AG10803 (cell line): ENCODE measurements at regions not wholly inside any gene's neighbourhood (a gene's known extent, or its start where the extent isn't known, plus 50 kb on each side); places are given as distances from the start of the nearest gene placed in this dataset.

Experiments used
- DNase-seq: peaks from one replicate; pipeline ENCODE4 v3.0.0; 2010; ENCODE audit warnings: low read depth
- H3K4me3 ChIP-seq: 2 replicates; pipeline ENCODE4 v1.5.1; 2011; ENCODE audit warnings: mild to moderate bottlenecking, low read length, control low read depth
- CTCF ChIP-seq: conservative IDR thresholded peaks from 2 replicates; pipeline ENCODE4 v1.5.1; 2011; ENCODE audit warnings: mild to moderate bottlenecking, low read length, control low read depth, inconsistent platforms

- H3K4me3 ChIP-seq: no peak overlapping the region
- no peak for TF ChIP-seq CTCF
- DNase-seq: no peak
These were observed 107.7 kb upstream of the JAG1 start for GRCh38 chr20:10781526-10781925.

- no peak overlapping the region for H3K4me3 ChIP-seq
- DNase-seq: no peak
- TF ChIP-seq CTCF: no peak
These were observed 110.1 kb upstream of the JAG1 start for GRCh38 chr20:10783707-10784553.

GRCh38 chr20:10784554-10785183, 110.9 kb upstream of the JAG1 start:
- no peak for DNase-seq
- no peak for TF ChIP-seq CTCF
- H3K4me3 ChIP-seq: no peak overlapping the region

- no peak for DNase-seq
- H3K4me3 ChIP-seq: no peak overlapping the region
- TF ChIP-seq CTCF: no peak
These were observed 112.9 kb upstream of the JAG1 start for GRCh38 chr20:10786678-10787077.

- H3K4me3 ChIP-seq: no peak overlapping the region
- DNase-seq: no peak
- no peak for TF ChIP-seq CTCF
These were observed 114.3 kb upstream of the JAG1 start for GRCh38 chr20:10788055-10788454.

GRCh38 chr20:10788877-10789276, 115.1 kb upstream of the JAG1 start:
- no peak overlapping the region for H3K4me3 ChIP-seq
- TF ChIP-seq CTCF: no peak
- DNase-seq: no peak

- no peak for DNase-seq
- TF ChIP-seq CTCF: no peak
- no peak overlapping the region for H3K4me3 ChIP-seq
These were observed 115.6 kb upstream of the JAG1 start for GRCh38 chr20:10789386-10789785.
